ENCODE measurements at regions not wholly inside any gene's neighbourhood (a gene's known extent, or its start where the extent isn't known, plus 50 kb on each side); places are given as distances from the start of the nearest gene placed in this dataset.
"Not testable (repeated sequence)": the region's sequence is repeated elsewhere in the genome, so short reads cannot be mapped to it uniquely, and the experiment has no call there.

DNA sequence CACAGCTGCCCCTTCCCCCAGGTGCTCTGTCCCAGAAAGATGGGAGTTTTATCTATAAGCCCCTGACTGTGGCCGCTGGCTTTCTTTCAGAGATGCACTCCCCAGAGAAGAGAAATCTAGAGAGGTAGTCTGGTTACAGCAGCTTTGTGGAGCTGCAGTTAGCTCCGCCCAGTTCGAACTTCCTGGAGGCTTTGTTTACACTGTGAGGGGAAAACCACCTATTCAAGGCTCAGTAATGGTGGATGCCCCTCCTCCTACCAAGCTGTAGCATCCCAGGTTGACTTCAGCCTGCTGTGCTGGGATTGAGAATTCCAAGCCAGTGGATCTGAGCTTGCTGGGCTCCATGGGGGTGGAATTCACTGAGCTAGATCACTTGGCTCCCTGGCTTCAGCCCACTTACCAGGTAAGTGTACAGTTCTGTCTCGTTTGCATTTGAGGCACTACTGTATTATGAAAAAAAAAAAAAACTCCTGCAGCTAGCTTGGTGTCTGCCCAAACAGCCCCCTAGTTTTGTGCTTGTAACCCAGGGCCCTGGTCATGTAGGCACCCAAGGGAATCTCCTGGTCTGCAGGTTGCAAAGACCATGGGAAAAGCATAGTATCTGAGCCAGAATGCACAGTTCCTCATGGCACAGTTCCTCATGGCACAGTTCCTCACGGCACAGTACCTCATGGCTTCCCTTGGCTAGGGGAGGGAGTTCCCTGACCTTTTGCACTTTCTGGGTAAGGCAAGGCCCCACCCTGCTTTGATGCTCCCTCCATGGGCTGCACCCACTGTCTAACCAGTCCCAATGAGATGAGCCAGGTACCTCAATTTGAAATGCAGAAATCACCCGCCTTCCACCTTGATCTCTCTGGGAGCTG, 275.0 kb downstream of the CENPW start:
- DNase-seq = no peak

- no peak for DNase-seq
These were observed 277.0 kb downstream of the CENPW start for GRCh38 chr6:126616866-126617265.

DNA sequence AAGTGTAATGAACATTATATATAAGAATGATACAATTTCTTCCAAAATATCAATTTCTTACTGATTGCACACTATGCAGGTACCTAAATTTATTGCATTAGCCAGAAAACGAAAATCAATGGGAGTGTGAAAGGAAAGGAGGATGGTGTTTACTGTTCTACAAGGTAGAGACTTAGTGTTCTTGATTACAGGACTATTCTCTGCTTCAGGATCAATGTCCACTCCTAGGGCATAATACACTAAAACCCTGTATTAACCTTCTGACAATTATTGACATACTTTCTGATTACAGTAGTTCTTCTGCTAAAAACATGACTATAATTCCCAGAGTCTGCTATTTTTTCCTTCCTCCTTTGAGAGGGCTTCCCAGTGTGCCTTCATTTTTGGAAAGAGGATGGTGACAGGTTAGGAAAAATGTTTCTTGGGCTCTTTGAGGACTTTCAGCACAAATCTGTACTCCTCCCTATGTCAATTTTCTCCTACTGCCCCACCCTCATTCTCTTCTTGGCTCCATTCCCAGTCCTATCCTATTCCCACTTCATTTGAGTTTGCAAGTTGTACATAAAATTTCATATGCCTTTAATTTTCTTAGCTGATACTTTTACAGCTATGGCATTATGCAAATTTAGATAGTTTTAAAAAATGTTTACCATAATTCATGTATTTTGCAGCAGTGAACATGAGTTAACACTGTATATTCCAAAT, 278.9 kb downstream of the CENPW start:
- DNase-seq = no peak

- DNase-seq = no peak
These were observed 280.8 kb downstream of the CENPW start for GRCh38 chr6:126620719-126621118.

DNA sequence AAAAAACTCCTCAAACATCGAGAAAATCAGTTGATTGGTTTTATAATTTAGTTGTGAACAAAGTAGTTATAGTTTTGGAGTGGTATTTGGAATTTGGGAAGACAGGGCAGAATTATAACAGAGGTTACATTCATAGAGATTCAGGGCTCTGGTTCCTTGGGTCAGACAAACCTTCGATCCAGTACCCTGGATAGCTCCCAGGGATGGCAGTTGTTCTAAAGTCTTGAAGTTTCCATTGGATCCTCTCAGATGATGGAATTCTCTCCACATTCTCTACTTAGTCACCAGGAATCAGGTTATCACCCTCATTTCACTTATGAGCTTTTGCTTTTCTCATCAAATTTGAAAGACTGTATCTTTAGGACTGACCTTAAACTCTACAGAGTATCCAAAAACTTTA, 285.1 kb downstream of the CENPW start:
- no peak for DNase-seq

GRCh38 chr6:126628125-126628524, 288.2 kb downstream of the CENPW start:
- no peak for DNase-seq

DNA sequence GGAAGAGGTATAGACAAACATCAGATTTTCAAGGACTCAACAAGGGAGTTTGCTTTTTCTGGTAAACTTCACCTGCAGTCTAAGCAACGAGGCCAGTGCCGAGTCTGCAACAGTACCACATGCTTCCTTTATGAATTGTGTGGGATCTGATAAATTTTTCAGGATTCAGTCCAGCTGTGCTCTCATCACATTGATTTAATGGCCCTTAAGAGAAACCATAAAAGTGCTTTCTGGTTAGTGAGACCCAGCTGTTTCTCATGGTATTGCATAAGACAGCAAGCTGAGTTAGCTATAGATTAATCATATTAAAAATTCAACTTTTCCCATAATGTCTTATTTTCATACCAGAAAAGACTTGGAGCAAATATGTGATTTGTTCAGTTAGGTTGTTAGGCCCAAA, 291.4 kb downstream of the CENPW start:
- DNase-seq = no peak

- DNase-seq = no peak
These were observed 292.4 kb downstream of the CENPW start for GRCh38 chr6:126632271-126632670.

GRCh38 chr6:126633373-126633772, 293.5 kb downstream of the CENPW start:
- DNase-seq = no peak

- DNase-seq = no peak
These were observed 300.4 kb downstream of the CENPW start for GRCh38 chr6:126640356-126640755.

- no peak for DNase-seq
These were observed 301.0 kb downstream of the CENPW start for GRCh38 chr6:126640921-126641320.

DNA sequence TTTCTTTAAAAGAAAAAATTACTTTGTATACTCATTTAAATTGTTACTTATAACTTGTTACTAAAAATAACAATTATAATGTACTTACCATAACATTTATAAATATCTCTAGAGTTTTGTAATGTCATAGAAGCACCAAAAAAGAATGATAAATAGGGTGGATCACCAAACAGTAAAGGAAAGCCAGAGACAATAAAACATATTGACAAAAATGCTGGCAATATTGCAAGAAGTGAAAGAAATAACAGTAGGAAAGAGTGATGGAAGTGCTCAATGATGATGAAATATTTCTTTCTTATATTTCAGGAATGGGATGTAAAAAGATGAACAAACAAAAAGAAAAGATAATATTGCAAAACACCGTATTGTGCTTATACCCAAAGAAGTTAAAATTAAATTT, 301.7 kb downstream of the CENPW start:
- DNase-seq = no peak

DNA sequence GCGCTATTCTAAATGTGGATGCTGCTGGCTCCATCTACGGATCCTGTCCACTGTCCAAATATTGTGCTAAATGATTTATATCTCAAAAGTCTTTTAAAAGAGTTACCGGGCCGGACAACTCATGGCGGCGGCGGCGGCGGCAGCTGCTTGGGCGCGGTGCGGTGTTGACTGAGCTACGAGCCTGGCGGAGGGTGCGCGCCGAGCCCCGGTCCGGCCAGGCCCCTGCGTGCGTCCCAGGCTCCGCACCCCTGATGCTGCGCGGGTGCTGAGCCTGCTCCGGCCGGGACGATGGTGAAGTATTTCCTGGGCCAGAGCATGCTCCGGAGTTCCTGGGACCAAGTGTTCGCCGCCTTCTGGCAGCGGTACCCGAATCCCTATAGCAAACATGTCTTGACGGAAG, 303.4 kb downstream of the CENPW start:
- no peak for DNase-seq

DNA sequence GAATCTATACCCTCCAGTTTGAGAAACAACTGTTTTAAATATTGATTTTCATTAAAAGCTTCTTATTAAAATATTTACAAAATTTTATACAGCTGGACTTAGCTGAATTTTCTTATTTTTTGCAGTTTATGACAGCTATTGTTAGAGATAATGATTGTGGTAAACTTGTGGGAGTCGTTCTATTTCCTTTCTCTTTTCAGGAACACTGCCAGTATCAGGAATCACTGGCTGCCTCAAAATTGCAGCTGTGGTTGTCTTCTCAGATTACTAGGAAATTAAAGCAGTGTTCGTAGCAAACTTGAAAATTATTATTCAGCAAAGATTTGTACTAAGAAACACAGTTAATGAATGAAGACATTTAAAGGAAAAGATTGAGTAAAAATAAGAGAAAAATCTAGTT, 311.0 kb downstream of the CENPW start:
- DNase-seq = no peak

GRCh38 chr6:126657561-126658175, 317.8 kb downstream of the CENPW start:
- no peak for DNase-seq

GRCh38 chr6:126660376-126660775, 320.5 kb downstream of the CENPW start:
- no peak for DNase-seq

DNA sequence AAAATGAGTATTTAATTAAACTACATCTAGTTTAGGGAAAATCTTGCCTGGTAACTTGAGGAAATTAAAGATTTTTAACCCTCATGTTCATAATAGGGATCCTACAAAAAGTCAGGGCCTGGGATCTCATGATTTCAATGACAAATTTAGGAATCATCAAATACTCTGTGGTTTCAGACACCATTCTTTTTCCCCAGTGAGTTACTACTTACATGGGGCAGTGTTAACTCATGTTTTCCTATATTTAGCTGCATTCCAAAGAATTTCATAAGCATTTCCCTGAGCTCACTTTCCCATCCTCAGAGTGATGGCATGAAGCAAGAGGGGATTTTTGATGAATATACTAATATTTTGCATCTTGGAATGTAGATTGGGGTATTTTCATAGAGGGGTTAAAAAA, 321.7 kb downstream of the CENPW start:
- DNase-seq = peak; percentile 65

DNA sequence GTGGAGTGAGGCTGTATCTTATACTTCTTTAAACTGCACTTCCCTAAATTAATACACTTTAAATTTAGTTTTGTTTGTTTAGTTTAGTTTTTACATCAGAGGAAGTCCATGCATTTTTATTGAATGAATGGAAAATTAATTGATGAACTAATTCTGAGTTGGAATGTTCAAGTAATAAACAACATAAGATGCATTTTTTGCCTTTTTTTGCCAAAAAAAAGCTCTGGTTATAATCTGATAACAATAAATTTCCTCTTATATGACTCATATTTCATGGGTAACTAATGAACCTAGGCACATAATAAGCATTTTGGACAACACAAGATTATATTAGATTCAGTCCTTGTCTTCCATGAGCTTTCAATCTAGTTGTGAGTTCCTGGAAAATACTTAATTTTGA, 323.1 kb downstream of the CENPW start:
- DNase-seq = no peak

GRCh38 chr6:126664271-126664670, 324.4 kb downstream of the CENPW start:
- DNase-seq = no peak

- no peak for DNase-seq
These were observed 325.6 kb downstream of the CENPW start for GRCh38 chr6:126665551-126665950.

DNA sequence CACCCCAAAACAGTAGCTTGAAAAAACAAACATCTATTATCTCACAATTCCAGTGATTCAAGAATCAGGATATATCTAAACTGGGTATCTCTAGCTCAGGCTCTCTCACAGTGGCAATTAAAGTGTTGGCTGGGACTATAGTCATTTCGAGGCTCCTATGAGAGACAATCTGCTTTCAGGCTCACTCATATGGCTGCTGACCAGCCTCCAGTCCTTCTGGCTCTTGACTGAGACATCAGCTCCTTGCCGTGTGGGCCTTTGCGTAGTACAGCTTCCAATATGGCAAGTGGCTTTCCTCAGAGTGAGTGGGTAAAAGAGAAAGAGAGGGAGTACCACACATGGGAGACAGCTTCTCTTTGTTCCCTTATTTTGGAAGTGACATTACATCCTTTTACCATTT, 327.2 kb downstream of the CENPW start:
- DNase-seq = no peak

GRCh38 chr6:126667728-126668127, 327.8 kb downstream of the CENPW start:
- no peak for DNase-seq

- DNase-seq = no peak
These were observed 332.7 kb downstream of the CENPW start for GRCh38 chr6:126672649-126673048.

GRCh38 chr6:126673749-126674148, 333.8 kb downstream of the CENPW start:
- not testable (repeated sequence) for DNase-seq

Data from amniotic stem cell (primary cell).